GM19043 (cell line): ENCODE measurements at regions not wholly inside any gene's neighbourhood (a gene's known extent, or its start where the extent isn't known, plus 50 kb on each side); places are given as distances from the start of the nearest gene placed in this dataset.

Source experiments
- ATAC-seq: cut with Tn5 transposase; IDR thresholded peaks from one replicate; pipeline ENCODE4 v1.9.1; 2021; ENCODE audit warnings: low read depth; ENCODE audit not compliant: unreplicated experiment

- no peak for ATAC-seq
Observed at GRCh38 chr1:198102454-198102827, 54.4 kb upstream of the NEK7 start.

GRCh38 chr1:198105185-198105584, 51.6 kb upstream of the NEK7 start:
- ATAC-seq: no peak

- no peak for ATAC-seq
Observed at GRCh38 chr1:198106011-198106410, 50.8 kb upstream of the NEK7 start.
